ENCODE measurements at regions not wholly inside any gene's neighbourhood (a gene's known extent, or its start where the extent isn't known, plus 50 kb on each side); places are given as distances from the start of the nearest gene placed in this dataset.
"Not testable (repeated sequence)": the region's sequence is repeated elsewhere in the genome, so short reads cannot be mapped to it uniquely, and the experiment has no call there.

DNA sequence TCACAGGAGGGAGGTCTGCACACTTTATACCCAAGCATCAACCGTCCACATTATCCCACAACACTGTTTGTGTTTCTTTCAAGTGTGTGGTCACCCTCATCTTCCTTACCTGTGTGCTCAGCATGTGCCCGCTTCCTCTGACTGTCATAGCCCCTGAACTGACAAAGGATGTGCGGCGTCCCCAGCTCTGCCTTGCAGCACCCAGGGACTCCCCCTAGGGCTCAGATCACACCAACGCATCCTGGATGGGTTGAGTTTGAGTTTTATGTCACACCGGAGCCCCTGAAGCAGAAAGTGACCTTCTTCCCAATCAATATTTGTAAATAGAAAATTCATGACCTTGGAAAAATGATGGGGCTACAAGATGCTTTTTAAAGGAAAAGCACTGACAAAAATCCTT is 770.7 kb upstream of the TMEM132C start:
- H3K27ac ChIP-seq: no peak overlapping the region
- intact Hi-C loops (cut with DNase I; ENCODE audit: low total_unique reads): no loop called here

DNA sequence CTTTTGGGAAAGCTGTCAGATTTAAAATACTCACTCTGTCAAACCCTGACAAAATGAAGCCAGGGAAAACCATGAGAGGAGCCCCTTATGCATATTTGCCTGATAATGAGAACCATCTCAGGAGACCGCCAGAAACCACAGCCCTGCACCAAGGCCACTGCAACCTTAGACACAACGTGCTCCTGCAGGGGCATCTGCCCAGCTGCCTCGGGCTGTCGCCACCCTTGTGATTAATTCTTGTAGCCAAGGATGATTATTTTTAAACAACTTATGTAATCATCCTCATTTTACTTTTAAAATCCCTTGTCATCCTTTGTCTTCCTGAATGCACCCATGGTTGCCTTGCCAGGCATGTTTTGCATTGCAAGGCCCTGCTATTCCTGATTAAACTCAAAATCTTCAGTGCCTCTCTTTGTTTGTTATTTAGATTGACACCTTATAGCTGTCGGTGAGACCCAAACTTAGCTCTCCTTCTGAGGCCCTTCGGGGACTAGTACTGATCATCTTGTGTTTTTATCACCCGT is 766.4 kb upstream of the TMEM132C start:
- Histone ChIP-seq H3K36me3 (no peaks in the 10 kb centered on the region), H3K9me3 (no peaks in the 10 kb centered on the region), H3K4me3 (no peak overlapping the region), H3K27ac (no peak overlapping the region), H3K4me1 (no peaks in the 10 kb centered on the region), H3K27me3 (no peaks in the 10 kb centered on the region)
- DNase-seq: no peak
- 72 to 87% (median 78%) methylated on average over 7 of the region's 7 CpGs for WGBS, 5 donors
- intact Hi-C loops (cut with DNase I; ENCODE audit: low total_unique reads): no loop called here
- TF ChIP-seq POLR2A (IDR thresholded peaks at IDR 0.05) (no peak), POLR2AphosphoS5 (IDR thresholded peaks at IDR 0.05) (no peak), EP300 (IDR thresholded peaks at IDR 0.05) (no peak)
- TF ChIP-seq, protein P1, sequence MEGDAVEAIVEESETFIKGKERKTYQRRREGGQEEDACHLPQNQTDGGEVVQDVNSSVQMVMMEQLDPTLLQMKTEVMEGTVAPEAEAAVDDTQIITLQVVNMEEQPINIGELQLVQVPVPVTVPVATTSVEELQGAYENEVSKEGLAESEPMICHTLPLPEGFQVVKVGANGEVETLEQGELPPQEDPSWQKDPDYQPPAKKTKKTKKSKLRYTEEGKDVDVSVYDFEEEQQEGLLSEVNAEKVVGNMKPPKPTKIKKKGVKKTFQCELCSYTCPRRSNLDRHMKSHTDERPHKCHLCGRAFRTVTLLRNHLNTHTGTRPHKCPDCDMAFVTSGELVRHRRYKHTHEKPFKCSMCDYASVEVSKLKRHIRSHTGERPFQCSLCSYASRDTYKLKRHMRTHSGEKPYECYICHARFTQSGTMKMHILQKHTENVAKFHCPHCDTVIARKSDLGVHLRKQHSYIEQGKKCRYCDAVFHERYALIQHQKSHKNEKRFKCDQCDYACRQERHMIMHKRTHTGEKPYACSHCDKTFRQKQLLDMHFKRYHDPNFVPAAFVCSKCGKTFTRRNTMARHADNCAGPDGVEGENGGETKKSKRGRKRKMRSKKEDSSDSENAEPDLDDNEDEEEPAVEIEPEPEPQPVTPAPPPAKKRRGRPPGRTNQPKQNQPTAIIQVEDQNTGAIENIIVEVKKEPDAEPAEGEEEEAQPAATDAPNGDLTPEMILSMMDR (IDR thresholded peaks at IDR 0.05): no peak

More for the DNA sequence above, 770.7 kb upstream of the TMEM132C start:
- Histone ChIP-seq H3K4me3 (no peak overlapping the region), H3K36me3 (no peaks in the 10 kb centered on the region), H3K27me3 (no peaks in the 10 kb centered on the region), H3K4me1 (no peaks in the 10 kb centered on the region), H3K9me3 (no peaks in the 10 kb centered on the region)
- DNase-seq: no peak
- TF ChIP-seq EP300 (IDR thresholded peaks at IDR 0.05) (no peak), POLR2AphosphoS5 (IDR thresholded peaks at IDR 0.05) (no peak), POLR2A (IDR thresholded peaks at IDR 0.05) (no peak)
- TF ChIP-seq, protein P1 (IDR thresholded peaks at IDR 0.05): no peak
- 54 to 74% (median 64%) methylated on average over 6 of the region's 6 CpGs for WGBS, 5 donors

DNA sequence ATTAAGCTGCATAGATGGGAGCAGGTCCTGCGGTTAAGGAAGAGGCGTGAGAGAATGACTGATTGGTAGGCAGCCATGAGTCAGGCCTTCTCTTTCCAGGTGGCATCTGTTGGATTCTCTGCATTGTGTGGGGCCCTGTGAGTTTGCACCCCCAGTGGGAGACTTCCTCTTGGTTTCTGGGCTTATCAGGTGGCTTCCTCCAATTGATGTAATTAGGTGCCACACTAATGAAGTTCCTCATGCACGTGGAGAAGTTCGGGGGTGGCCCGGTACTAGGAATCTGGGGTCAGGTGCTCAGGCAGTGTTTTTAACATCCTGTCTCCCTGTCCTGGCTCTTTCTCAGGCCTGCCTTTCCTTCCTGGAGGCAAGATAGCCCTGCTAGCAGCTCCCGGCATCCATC is 765.1 kb upstream of the TMEM132C start:
- Histone ChIP-seq H3K36me3 (no peaks in the 10 kb centered on the region), H3K4me1 (no peaks in the 10 kb centered on the region), H3K27me3 (no peaks in the 10 kb centered on the region), H3K4me3 (no peak overlapping the region), H3K9me3 (no peaks in the 10 kb centered on the region), H3K27ac (no peak overlapping the region)
- no peak for DNase-seq
- 79 to 86% (median 83%) methylated on average over 6 of the region's 6 CpGs for WGBS, 5 donors
- intact Hi-C loops (cut with DNase I; ENCODE audit: low total_unique reads): no loop called here
- TF ChIP-seq, protein P1 (IDR thresholded peaks at IDR 0.05): no peak
- TF ChIP-seq EP300 (IDR thresholded peaks at IDR 0.05): no peak

DNA sequence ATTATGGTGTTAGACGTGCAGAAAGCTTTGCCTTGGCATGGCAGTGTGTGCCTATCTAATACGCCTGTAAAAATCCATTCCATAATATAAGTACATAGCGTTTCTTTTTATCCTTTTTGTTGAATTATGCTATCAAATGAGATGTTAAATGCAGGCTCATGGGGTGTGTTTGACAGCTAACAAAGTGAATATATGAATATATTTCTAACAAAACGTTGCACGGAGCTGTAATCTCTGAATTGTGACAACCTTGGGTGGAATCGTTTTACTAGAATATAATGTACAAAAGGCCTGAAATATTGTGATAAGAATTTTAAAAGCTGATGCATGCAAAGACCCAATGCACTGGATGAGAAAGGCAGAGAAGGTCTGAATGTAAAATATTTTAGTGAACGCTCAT is 763.7 kb upstream of the TMEM132C start:
- intact Hi-C loops (cut with DNase I; ENCODE audit: low total_unique reads): no loop called here
- WGBS, 5 donors: 65 to 77% (median 71%) methylated on average over 7 of the region's 7 CpGs
- DNase-seq: no peak
- Histone ChIP-seq H3K27ac (no peak overlapping the region), H3K9me3 (no peaks in the 10 kb centered on the region), H3K4me3 (no peak overlapping the region), H3K27me3 (no peaks in the 10 kb centered on the region), H3K4me1 (no peaks in the 10 kb centered on the region), H3K36me3 (no peaks in the 10 kb centered on the region)
- TF ChIP-seq POLR2A (IDR thresholded peaks at IDR 0.05) (no peak), EP300 (IDR thresholded peaks at IDR 0.05) (no peak), POLR2AphosphoS5 (IDR thresholded peaks at IDR 0.05) (no peak)
- TF ChIP-seq, protein P1 (IDR thresholded peaks at IDR 0.05): no peak

DNA sequence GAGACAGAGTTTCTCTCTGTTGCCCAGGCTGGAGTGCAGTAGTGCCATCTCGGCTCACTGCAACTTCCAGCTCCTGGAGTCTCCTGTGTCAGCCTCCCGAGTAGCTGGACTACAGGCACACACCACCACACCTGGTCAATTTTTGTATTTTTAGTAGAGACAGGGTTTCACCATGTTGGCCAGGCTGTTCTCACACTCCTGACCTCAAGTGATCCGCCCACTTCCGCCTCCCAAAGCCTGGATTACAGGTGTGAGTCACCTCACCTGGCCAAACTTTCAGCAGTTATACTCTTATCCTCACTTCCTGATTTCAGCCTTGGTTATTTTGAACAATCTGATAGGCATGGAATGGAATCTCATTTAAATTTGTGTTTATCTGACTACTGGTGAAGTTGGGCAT is 763.0 kb upstream of the TMEM132C start:
- H3K27ac ChIP-seq; H3K36me3 ChIP-seq; H3K4me3 ChIP-seq; H3K9me3 ChIP-seq; intact Hi-C loops (cut with DNase I; ENCODE audit: low total_unique reads); H3K27me3 ChIP-seq; H3K4me1 ChIP-seq: not testable (repeated sequence)
- 70 to 82% (median 78%) methylated on average over 4 of the region's 4 CpGs for WGBS, 5 donors
- DNase-seq: peak in 1 of 2 donors; percentile 44

Measured in stomach (tissue), 8 donors.